Choroid plexus epithelial cell (primary cell): ENCODE measurements at regions not wholly inside any gene's neighbourhood (a gene's known extent, or its start where the extent isn't known, plus 50 kb on each side); places are given as distances from the start of the nearest gene placed in this dataset.

Experiments
- DNase-seq: peaks from one replicate; pipeline ENCODE4 v3.0.0-alpha.2; 2010; ENCODE audit warnings: low read depth
- H3K4me3 ChIP-seq: 2 replicates; pipeline ENCODE4 v1.5.1; 2011; ENCODE audit warnings: low read depth, mild to moderate bottlenecking, control low read depth, low read length, moderate library complexity
- CTCF ChIP-seq: conservative IDR thresholded peaks from 2 replicates; pipeline ENCODE4 v1.5.1; 2011; ENCODE audit warnings: low read depth, mild to moderate bottlenecking, control low read depth, inconsistent platforms, low read length, moderate library complexity

GRCh38 chr4:123737156-123737555 is 340.6 kb downstream of the SPRY1 start:
- no peak for TF ChIP-seq CTCF
- no peak overlapping the region for H3K4me3 ChIP-seq
- DNase-seq = no peak

GRCh38 chr4:123739806-123740205 is 343.2 kb downstream of the SPRY1 start:
- TF ChIP-seq CTCF = no peak
- no peak for DNase-seq
- H3K4me3 ChIP-seq = no peak overlapping the region

GRCh38 chr4:123740236-123740635 is 343.6 kb downstream of the SPRY1 start:
- peak; percentile 18 for DNase-seq
- TF ChIP-seq CTCF = no peak
- H3K4me3 ChIP-seq = no peak overlapping the region

- peak; percentile 74 for DNase-seq
- no peak for TF ChIP-seq CTCF
- H3K4me3 ChIP-seq = no peak overlapping the region
These were observed 345.3 kb downstream of the SPRY1 start for GRCh38 chr4:123741906-123742305.

GRCh38 chr4:123743848-123744247 is 347.3 kb downstream of the SPRY1 start:
- DNase-seq = no peak
- no peak for TF ChIP-seq CTCF
- no peak overlapping the region for H3K4me3 ChIP-seq

- H3K4me3 ChIP-seq = peak overlapping the region; percentile 39
- TF ChIP-seq CTCF = no peak
- DNase-seq = peak; percentile 94
These were observed 348.2 kb downstream of the SPRY1 start for GRCh38 chr4:123744664-123745290.

GRCh38 chr4:123747016-123747415 is 350.4 kb downstream of the SPRY1 start:
- no peak overlapping the region for H3K4me3 ChIP-seq
- TF ChIP-seq CTCF = no peak
- peak; percentile 55 for DNase-seq
